Hypothalamus (tissue), 51 donors: ENCODE measurements at regions not wholly inside any gene's neighbourhood (a gene's known extent, or its start where the extent isn't known, plus 50 kb on each side); places are given as distances from the start of the nearest gene placed in this dataset.
"Not testable (repeated sequence)": the region's sequence is repeated elsewhere in the genome, so short reads cannot be mapped to it uniquely, and the experiment has no call there.

Source experiments
- DNase-seq, 51 donors: peaks; one replicate each; lab custom pipeline; 2025; lab: John Stamatoyannopoulos, UW

DNA sequence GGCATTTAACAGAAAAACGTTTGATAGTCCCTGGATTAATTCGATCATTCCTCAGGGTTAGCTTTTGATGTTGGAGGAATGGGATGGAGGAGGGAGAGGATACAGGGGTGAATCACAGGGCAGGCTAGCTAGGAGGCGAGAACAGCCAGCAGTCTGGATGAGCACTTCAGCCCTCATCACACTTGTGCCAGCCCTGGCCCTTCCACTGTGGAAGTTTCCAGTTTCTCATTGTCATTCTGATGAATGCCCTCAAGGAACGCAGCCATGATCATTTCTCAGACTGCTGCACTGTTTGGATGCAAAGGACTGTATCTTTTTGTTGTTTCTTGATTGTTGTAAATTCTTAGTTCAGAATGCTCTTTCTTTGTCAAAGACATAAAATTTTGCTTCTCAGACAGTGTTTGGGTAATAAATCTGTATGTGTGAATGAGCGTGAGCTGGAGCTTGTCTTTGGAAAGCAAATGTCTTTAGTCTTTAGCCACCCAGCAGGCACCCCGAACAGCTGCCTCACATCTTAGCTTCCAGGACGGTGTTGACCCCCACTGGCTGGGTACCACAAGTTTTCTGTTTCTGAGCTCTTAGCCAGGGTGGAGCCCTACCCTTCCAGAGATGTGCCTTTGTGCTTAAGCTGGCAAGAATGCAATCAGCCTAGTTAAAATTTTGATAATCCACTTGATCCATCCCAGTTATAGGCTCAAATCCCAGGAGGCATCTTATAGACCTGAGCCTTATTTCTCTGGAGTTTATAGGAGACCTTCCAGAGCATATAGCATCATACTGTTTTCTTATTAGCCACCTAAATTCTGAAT, 121.1 kb downstream of the PDCD6IP start:
- DNase-seq, result peak in 9 of 51 donors; percentile 2 to 28 (median 8)

DNA sequence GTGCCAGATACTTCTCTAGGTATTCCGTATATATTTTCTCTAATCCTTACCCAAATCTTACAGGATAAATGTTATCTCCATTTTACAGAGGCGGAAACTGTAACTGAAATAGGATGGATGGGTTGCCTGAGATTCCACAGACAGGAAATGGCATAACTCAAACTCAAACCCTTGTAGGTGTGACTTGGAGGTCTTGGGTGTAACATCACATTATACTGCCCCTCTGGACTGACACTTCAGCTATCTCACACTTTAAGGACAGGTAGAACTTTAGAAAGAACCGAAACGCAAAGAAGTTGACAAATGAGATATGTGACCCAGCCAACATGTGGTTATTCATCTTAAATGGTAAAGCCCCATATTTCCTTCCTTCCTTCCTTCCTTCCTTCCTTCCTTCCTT, 122.1 kb downstream of the PDCD6IP start:
- no peak for DNase-seq

DNA sequence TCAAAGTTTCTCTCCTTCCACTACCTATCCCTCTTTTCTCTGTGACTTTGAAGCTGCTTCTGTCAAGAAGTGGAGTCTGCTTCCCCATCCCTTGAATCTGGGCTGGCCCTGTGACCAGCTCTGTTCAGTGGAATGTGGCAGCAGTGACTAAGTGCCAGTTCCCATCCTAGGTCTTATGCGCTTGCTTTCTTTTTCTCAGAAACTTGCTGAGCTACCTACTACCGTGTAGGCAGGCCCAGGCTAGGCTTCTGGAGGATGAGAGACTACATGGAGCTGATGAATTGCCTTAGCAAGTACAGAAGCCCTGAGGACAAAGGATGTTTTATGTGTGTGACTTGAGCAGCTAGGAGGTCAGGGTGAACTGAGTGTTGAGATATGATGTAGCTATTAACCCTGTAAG, 123.2 kb downstream of the PDCD6IP start:
- no peak for DNase-seq

DNA sequence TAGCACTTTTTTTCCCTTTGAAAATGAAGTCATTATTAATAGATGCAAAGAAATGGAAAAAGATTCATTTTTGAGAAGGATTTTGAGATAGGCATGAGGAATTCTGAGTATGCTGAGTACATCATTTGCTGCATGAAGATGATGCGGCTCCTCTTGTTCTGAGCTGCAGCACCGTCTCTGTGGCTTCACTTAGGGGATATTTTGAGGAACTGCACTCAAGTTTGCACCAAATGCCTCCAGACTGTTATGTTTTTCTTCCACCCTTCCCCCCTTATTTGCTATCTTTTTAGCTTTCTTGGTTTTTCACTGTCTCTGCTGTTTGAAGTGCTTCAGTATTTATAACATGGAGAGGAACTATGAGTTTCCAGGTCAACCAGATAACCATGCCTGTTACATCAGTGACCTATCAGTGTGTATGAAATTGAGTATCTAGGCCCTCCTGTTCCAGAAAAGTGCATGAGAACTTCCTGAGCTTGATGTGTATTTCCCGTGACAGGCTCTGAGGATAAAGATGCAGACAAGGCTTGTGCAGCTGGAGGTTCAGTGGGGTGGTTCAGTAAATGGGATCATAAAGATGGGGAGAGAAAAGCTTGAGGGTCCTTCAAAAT, 128.7 kb downstream of the PDCD6IP start:
- DNase-seq, result no peak

DNA sequence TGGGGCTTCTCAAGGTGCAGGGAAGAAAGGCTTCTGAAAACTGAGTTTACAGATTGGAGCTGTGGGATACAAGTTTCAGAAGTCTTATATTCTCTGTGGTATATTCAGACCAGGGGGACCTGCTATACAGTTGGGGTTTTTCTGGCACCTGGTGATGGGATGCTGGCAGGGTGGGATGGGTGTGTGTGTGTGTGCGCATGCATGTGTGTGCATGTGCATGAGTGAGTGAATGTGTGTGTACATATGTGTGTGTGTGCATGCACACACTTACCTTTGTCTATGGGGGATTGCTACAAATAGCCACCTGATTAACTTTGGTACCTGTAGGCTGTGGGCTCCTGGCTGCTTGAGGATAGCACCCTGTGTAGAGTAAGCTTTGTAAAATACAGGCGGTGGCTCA, 131.4 kb downstream of the PDCD6IP start:
- DNase-seq, result no peak

DNA sequence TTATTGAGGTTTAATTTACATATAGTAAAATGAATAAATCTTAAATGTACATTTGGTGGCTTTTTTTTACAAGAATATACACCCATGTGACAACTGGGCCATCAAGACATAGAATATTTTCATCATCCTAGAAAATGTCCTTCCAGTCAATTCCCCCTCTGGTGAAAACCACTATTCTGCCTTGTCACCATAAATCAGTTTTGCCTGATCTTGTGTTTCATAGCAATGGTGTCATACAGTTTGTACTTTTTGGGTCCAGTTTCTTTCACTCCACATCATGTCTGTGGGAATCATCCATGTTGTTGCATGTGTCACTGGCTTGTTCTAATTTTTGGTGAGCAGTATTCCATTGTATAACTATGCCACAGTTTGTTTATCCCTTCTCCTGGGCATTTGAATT, 133.1 kb downstream of the PDCD6IP start:
- no peak for DNase-seq

DNA sequence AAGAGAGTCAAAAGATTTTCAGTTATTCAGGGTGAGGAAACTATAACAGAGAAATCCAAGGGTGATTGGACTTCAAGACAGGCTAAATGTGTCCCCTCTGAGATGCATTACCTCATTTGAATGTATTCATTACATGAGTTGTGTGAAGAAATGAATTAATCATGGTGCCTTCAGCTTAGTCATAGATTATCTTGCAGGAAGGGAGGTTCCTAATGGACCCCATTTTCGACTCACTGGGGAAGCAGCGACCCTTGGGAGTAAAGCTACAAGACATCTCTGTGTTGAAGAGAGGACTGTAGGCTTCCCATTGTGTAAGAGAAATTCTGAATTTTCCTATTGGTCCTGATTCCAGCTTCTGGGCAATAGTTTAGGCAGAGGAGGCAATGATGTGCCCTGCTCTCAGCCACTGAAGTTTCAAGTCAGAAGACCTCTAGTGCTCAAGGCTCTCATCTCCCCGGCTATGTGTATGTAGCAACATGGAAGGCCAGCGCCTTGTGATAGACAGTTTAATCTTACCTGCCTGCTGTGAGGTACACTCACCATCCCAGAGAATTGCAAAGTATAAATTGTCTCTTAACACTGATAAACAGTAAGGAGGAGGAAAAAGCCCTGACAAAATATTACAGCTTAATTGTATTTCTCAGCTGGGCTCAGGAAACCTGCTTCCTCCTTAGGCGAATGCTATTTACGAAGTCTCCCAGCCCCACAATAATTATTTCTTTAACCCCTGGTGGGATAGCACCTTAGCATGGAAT, 133.8 kb downstream of the PDCD6IP start:
- DNase-seq, result no peak

DNA sequence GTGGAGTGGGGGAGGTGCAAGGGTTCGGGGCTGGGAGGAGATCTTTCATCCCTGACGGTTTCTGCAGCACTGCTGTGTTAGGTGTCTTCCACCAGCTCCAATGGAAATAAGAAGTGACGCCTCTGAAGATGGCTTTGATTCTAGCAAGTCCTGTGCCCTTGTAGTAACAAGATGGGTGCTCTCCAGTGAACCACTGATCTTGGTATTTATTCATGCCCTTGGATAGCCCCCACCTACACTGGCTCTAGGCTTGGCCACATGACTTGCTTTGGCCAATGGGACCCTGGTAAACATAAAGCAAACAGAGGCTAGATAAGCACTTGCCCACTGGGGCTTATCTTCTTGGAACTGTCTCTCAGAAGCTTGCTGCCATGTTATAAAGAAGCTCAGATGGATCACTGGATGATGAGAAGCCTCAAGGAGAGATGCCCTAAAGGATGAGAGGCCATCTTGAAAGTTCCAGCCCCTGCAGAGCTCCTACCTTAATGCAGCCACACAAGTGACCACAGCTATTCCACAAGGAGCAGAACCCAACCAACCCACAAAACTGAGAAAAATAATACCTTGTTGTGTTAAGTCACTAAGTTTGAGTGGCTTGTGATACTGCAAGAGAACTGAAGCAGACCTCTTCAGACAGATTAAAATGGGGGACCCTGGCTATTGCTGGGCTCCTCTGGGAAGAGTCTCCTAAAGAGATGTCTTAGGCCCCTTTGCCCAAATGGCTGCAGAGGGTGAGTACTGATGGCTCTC, 137.9 kb downstream of the PDCD6IP start:
- DNase-seq, result no peak

DNA sequence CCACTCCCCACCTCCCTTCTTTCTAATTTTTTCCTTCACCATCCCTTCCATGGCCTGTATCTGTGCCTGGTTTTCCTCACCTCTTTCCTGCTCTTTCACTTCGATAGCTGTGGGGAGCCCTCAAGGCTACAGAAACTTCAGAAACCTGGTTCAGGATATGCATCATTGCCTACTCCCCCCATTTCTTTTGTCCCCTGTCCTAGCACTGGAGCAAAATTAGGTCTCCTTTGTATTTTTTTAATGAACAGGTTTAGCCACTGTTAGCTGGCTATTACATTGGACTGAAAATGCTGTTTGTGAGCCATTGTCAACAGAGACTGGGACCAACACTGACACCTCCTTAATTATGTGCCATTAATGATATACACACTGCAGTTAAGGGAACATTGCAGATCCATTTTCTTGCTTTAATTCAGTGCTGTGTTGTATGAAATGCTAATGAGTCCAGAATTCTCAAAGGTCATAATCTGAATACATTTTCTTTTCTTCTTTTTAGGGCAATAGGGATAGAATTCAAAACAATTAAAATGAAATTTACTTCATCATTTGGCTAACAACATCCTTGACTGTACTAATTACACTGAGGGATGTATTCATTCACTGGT, 138.6 kb downstream of the PDCD6IP start:
- DNase-seq, result no peak

DNA sequence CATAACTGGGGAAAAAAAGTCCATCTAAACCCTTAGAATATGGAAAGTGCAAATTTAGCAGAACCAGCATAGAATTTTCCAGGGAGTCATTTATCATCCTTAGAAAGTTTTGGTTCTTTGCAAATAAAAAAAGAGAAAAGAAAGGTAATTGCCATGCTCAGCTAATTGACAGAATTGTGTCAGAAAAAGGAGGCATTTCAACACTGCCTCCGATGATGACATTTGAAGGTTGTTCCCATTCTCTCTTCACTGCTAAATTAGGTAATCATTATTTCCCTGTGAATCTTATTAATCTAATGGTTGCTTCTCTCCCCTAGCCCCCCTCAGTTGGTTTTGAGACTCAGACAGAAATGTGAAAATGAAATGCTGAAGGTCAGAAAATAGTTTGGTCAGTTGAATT, 139.2 kb downstream of the PDCD6IP start:
- no peak for DNase-seq

DNA sequence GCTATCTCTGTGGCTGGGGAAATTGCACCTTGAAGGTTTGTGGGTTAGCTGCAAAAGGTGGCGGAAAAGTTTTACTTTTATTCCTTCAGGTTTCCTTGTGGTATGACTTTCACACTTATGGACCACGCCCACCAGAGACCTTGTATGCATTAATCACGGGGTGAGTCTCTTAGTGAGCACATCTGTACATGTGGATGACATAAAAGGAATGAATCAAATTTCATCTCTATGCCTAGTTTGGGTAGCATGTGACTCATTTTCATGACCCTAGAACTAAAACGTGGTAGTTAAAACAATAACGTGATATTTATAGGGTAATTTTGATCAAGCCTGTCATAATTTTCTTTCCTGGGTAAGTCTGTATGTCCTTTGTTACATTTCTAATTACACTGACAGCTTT, 141.7 kb downstream of the PDCD6IP start:
- no peak for DNase-seq

DNA sequence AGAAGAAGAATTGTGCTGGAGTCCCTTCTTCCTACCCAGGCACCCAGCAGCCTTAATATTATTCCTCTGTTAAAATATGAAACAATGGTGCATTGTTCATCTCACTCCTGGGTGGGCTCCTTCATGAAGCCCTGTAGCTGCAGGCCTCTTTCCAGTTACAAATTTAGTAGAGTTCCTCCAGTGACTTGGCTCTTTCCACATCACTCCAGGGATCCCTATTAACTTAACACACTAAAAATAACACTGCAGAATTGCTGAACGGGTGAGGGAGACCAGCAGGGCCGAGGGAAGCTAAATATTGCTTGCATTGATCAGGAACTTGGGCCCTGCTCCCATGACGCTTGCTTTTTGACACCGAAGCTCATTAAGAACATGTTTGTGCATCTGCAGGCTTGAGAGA, 142.3 kb downstream of the PDCD6IP start:
- DNase-seq, result no peak

DNA sequence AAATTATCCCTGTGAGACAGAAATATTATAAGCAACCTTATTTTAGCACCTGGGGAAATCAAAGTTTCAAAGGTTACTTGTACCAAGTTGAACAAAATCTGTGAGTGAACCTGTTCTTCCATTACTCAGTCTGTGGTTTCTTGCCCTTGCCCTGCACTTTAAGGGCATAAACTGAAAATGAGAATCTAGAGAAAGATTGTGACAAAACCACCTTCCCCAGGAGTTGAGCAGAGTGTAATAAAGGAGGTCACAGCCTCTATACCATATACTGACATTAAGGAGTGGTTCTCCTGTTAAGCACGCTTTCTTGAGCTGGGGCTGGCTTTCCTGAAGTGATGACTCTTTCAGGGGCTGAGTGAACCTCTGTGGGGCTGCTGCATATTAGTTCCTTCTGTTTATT, 143.4 kb downstream of the PDCD6IP start:
- no peak for DNase-seq

DNA sequence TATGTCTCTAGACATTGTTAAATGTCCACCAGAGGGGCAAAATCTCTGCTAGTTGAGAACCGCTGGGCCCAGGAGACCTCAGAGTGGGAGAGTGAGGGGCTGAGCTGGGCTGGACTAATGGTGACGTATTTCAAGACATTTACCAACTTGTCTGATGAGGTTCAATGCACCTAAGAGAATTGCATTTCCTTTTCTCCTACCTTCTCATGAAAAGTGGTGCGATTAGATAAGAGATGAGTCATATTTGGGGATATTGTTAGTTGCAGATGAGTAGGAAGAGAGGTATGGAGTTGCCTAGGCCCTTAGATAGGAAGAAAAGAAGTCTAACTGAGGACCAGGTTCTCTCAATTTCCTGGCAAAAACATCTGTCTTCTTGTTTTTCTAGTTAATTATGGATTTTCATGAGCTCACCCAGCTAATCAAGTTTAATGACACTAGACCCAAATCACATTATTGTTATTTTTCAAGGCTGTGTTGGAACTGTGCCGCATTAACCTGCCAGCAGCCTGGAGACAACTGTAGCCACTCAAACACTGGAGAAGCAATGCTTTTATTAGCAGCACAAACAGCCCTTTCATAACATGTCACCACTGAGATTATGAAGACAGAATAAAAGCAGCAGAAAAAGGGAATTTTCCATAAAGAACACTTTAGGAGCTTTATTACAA, 144.2 kb downstream of the PDCD6IP start:
- DNase-seq, result peak in 3 of 51 donors; percentile 1 to 33 (median 11)

DNA sequence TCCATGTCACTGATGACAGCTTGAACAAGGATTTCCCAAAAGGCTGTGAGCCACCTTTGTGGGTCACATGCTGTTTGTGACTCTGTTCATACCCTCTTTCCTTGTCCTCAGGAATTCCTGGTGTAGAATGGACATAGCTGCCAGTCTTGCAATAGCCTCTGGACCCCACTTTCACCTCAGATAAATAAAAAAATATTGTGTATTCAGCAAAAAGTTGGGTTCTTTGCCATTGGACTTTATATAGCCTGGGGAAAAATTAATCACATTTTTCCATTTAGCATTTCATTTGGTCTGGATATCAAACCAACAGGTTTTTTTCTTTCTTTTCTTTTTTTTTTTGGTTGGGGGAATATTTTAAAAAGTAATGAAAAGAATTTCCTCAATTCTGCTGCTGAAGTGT, 144.8 kb downstream of the PDCD6IP start:
- DNase-seq, result no peak

DNA sequence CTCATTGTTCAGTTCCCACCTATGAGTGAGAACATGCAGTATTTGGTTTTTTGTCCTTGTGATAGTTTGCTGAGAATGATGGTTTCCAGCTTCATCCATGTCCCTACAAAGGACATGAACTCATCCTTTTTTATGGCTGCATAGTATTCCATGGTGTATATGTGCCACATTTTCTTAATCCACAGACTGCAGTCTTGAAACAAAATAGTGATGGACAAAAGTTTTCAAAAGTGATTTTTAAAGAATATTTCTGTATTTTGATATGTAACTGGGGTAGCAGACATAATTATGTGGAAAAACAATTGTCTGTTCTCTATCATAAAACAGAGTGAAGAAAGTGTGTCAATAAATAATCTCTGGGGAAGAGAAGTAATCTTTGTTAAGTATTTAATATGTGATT, 148.2 kb downstream of the PDCD6IP start:
- DNase-seq, result not testable (repeated sequence)

DNA sequence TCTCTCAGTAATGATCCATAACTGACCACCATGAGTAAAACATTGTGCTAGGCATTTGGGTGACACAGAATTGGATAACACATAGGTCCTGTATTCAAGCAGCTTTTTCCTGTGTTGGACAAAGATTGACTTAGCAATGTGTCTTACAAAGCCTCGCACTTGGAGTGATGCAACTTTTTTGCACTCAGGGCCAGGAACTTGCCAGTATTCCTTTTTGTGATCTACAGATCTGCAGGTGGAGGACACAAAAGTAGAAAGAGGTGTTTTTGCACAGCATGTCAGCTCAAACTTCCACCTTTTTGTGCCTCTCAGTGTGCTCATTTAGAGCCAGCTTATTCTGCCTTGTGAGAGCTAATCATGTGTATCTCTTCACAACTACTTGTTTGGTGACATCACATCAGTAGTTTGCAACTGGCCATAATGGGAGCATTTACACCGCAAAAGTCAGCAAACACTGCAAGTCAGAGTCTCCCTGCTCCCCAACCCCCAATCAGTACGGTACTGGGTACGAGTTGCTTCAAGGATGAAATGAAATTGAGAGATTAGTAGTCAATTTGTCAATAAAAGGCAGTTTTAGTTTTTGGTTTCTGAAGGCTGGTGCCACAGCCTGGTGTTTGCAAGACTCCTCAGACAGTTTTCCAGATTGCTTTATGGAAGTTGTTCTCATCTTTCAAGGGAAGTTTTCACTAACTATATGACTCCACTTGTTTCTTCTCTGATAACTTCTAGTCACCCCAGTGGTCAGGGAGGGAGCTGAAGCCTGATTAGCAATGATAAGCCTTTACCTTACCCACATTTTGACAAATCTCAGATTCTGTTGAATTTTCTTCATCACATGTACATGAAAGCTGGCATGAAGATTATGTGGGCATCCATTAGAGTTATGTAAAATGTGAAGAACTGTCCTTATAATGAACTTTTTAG, 149.1 kb downstream of the PDCD6IP start:
- DNase-seq, result no peak

DNA sequence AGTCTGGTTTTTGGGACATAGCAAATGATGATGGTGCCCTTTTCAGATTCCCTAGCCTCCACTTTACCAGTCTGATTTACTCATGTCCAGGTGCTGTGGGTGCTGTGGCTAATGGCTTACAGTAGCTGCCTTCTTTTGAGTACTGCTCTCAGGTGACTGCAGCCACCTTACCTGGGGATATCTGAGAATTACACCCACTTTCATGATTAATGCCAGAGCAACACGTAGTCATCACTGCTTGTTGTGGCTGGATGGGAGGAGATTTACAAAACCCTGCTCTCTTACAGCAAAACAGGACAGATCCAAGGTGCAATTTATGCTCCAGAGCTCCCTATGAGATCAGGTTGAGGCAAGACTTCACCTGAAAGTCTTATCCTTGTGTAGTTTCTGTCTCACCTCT, 150.6 kb downstream of the PDCD6IP start:
- no peak for DNase-seq

DNA sequence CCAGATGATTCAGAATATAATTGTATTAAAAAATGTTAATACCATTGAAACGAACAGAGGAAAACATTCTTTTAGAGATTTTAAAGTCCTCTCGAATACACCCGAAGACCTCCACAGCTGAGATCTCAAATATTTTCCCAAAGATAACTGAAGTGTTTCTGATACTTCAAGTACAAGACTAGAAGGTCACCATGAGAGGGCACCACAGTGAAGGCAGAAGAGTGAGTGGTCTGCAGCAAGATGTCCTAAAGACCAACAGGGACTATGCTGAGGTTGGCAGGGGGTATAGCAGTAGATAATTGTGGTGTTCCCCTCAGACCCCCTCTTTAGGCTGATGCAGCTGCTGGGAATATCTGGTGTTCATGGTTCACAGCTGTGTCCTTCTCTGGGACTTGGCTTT, 156.5 kb downstream of the PDCD6IP start:
- no peak for DNase-seq
